ENCODE measurements at regions not wholly inside any gene's neighbourhood (a gene's known extent, or its start where the extent isn't known, plus 50 kb on each side); places are given as distances from the start of the nearest gene placed in this dataset.

- Histone ChIP-seq H3K27ac (no peak overlapping the region), H3K4me3 (no peak overlapping the region), H3K9me3 (no peaks in the 10 kb centered on the region), H3K36me3 (no peaks in the 10 kb centered on the region), H3K4me1 (no peaks in the 10 kb centered on the region), H3K27me3 (no peaks in the 10 kb centered on the region)
- DNase-seq, result no peak
- TF ChIP-seq CTCF (IDR thresholded peaks at IDR 0.05), result no peak
- intact Hi-C loops (cut with DNase I), result no loop called here
- no peak for ATAC-seq
Measured at GRCh38 chrX:51824061-51824460, 69.4 kb upstream of the MAGED1 start.

GRCh38 chrX:51825436-51825835, 68.0 kb upstream of the MAGED1 start:
- intact Hi-C loops (cut with DNase I), result no loop called here
- TF ChIP-seq CTCF (IDR thresholded peaks at IDR 0.05), result no peak
- Histone ChIP-seq H3K36me3 (no peaks in the 10 kb centered on the region), H3K9me3 (no peaks in the 10 kb centered on the region), H3K27ac (no peak overlapping the region), H3K4me1 (no peaks in the 10 kb centered on the region), H3K27me3 (no peaks in the 10 kb centered on the region), H3K4me3 (no peak overlapping the region)
- DNase-seq (no peak), ATAC-seq (no peak)

- Histone ChIP-seq H3K4me1 (no peaks in the 10 kb centered on the region), H3K9me3 (no peaks in the 10 kb centered on the region), H3K27me3 (no peaks in the 10 kb centered on the region), H3K4me3 (no peak overlapping the region), H3K27ac (no peak overlapping the region), H3K36me3 (no peaks in the 10 kb centered on the region)
- no peak for ATAC-seq
- intact Hi-C loops (cut with DNase I), result no loop called here
- no peak for TF ChIP-seq CTCF (IDR thresholded peaks at IDR 0.05)
- DNase-seq, result no peak
Measured at GRCh38 chrX:51834076-51834475, 59.3 kb upstream of the MAGED1 start.

GRCh38 chrX:51836823-51837222, 56.6 kb upstream of the MAGED1 start:
- no peaks in the 10 kb centered on the region for H3K9me3 ChIP-seq
- H3K4me1 ChIP-seq, result no peaks in the 10 kb centered on the region
- intact Hi-C loops (cut with DNase I), result no loop called here
- no peaks in the 10 kb centered on the region for H3K27me3 ChIP-seq
- ATAC-seq (no peak), DNase-seq (no peak)
- no peak for TF ChIP-seq CTCF (IDR thresholded peaks at IDR 0.05)
- H3K4me3 ChIP-seq, result no peak overlapping the region
- H3K36me3 ChIP-seq, result no peaks in the 10 kb centered on the region
- H3K27ac ChIP-seq, result no peak overlapping the region

- ATAC-seq (no peak), DNase-seq (no peak)
- Histone ChIP-seq H3K36me3 (no peaks in the 10 kb centered on the region), H3K9me3 (no peaks in the 10 kb centered on the region), H3K27ac (no peak overlapping the region), H3K4me1 (no peaks in the 10 kb centered on the region), H3K4me3 (no peak overlapping the region), H3K27me3 (no peaks in the 10 kb centered on the region)
- intact Hi-C loops (cut with DNase I), result no loop called here
- TF ChIP-seq CTCF (IDR thresholded peaks at IDR 0.05), result no peak
Measured at GRCh38 chrX:51837451-51837850, 56.0 kb upstream of the MAGED1 start.

- intact Hi-C loops (cut with DNase I), result no loop called here
- Histone ChIP-seq H3K4me3 (no peak overlapping the region), H3K27me3 (no peaks in the 10 kb centered on the region), H3K36me3 (no peaks in the 10 kb centered on the region), H3K27ac (no peak overlapping the region), H3K9me3 (no peaks in the 10 kb centered on the region), H3K4me1 (no peaks in the 10 kb centered on the region)
- TF ChIP-seq CTCF (IDR thresholded peaks at IDR 0.05), result no peak
- ATAC-seq (no peak), DNase-seq (no peak)
Measured at GRCh38 chrX:51837921-51838320, 55.5 kb upstream of the MAGED1 start.

All from upper lobe of right lung (tissue), 1 donor.